Body of pancreas (tissue), 4 donors: ENCODE measurements at regions not wholly inside any gene's neighbourhood (a gene's known extent, or its start where the extent isn't known, plus 50 kb on each side); places are given as distances from the start of the nearest gene placed in this dataset.

Experiments used
- ATAC-seq: fragments of 150-250 bp; one replicate; pipeline ENCODE4 v1.9.1; 2016
- DNase-seq, 4 donors: peaks; one replicate each; pipeline ENCODE4 v3.0.0-alpha.2; 2019
- H3K27ac ChIP-seq, 4 donors: fragments of 200-600 bp; sonication (generic); 1 replicate in 3 of 4; 2 replicates in 1 of 4; pipeline versions ENCODE4 v1.5.1 to v1.6.1; 2016 to 2019; ENCODE audit warnings: mild to moderate bottlenecking in 1 of 4, mixed read lengths in 1 of 4, moderate library complexity in 1 of 4
- H3K27me3 ChIP-seq, 2 donors: fragments of 200-600 bp; sonication (generic); one replicate each; pipeline ENCODE4 v1.6.0; 2016; ENCODE audit warnings: mild to moderate bottlenecking in 1 of 2
- H3K36me3 ChIP-seq, 2 donors: fragments of 200-600 bp; sonication (generic); replicated peaks in 1 of 2; 2 replicates each; pipeline ENCODE4 v1.5.1; 2016; ENCODE audit warnings: low read depth in 2 of 2; ENCODE audit not compliant: insufficient read depth in 1 of 2
- H3K4me1 ChIP-seq: fragments of 200-600 bp; sonication (generic); one replicate; pipeline ENCODE4 v1.6.0; 2016
- H3K4me3 ChIP-seq, 2 donors: fragments of 200-600 bp; sonication (generic); 1 replicate in 1 of 2; 2 replicates in 1 of 2; pipeline ENCODE4 v1.5.1; 2016 to 2019
- H3K9me3 ChIP-seq, 3 donors: fragments of 200-600 bp; sonication (generic); 1 replicate in 2 of 3; 2 replicates in 1 of 3; pipeline ENCODE4 v1.5.1; 2016
- CTCF ChIP-seq, 7 experiments: fragments of 450-650 bp in 4 of 7; fragments of 200-600 bp in 3 of 7; sonication (generic) in 3 of 7; IDR thresholded peaks; one replicate each; pipeline ENCODE4 v1.5.1; 2016 to 2019; ENCODE audit warnings: antibody characterized with exemption in 7 of 7
- POLR2A ChIP-seq, 3 donors: fragments of 450-650 bp; IDR thresholded peaks; one replicate each; pipeline ENCODE4 v1.6.1; 2016; ENCODE audit warnings: antibody characterized with exemption in 3 of 3, mild to moderate bottlenecking in 2 of 3
- WGBS, 2 donors: methylation state at CpG; one replicate each; pipeline ENCODE4 v1.1.5; 2017; 5-methylcytosine and 5-hydroxymethylcytosine counted together
- intact Hi-C: fragments of 100-400 bp; cut with DNase I; formaldehyde crosslinking; loops from one replicate; pipeline ENCODE4 v1.15.1; 2023

- 87 to 90% methylated on average over 5 of the region's 5 CpGs for WGBS, 2 donors
- TF ChIP-seq POLR2A (IDR thresholded peaks at IDR 0.05) = no peak
- TF ChIP-seq CTCF (IDR thresholded peaks at IDR 0.05) = no peak
- intact Hi-C loops = no loop called here
Observed at GRCh38 chr5:124929000-124929399, 182.6 kb upstream of the ZNF608 start.

GRCh38 chr5:124932791-124933600 is 186.6 kb upstream of the ZNF608 start:
- no peaks in the 10 kb centered on the region for H3K9me3 ChIP-seq
- 22 to 26% methylated on average over 4 of the region's 4 CpGs for WGBS, 2 donors
- DNase-seq (peak; percentile 65 to 86 (median 72)), ATAC-seq (peak; percentile 89)
- intact Hi-C loops = no loop called here
- H3K4me3 ChIP-seq = no peak overlapping the region
- peak overlapping the region; percentile 42 to 76 (median 56) for H3K27ac ChIP-seq
- no peaks in the 10 kb centered on the region for H3K27me3 ChIP-seq
- TF ChIP-seq CTCF (IDR thresholded peaks at IDR 0.05) = peak in 1 of 7 experiments; percentile 15
- TF ChIP-seq POLR2A (IDR thresholded peaks at IDR 0.05) = no peak
- no peaks in the 10 kb centered on the region for H3K36me3 ChIP-seq
- peaks cover 14% of the 10 kb centered on the region for H3K4me1 ChIP-seq

More at GRCh38 chr5:124929000-124929399, 182.6 kb upstream of the ZNF608 start:
- no peaks in the 10 kb centered on the region for H3K36me3 ChIP-seq
- H3K4me1 ChIP-seq = peaks cover 14% of the 10 kb centered on the region
- H3K27ac ChIP-seq = no peak overlapping the region
- H3K27me3 ChIP-seq = no peaks in the 10 kb centered on the region
- no peaks in the 10 kb centered on the region for H3K9me3 ChIP-seq
- DNase-seq = no peak
- ATAC-seq = no peak
- H3K4me3 ChIP-seq = no peak overlapping the region

GRCh38 chr5:124935065-124935464 is 188.6 kb upstream of the ZNF608 start:
- H3K9me3 ChIP-seq = no peaks in the 10 kb centered on the region
- H3K27me3 ChIP-seq = no peaks in the 10 kb centered on the region
- DNase-seq (no peak), ATAC-seq (no peak)
- H3K4me1 ChIP-seq = peaks cover 14% of the 10 kb centered on the region
- no peaks in the 10 kb centered on the region for H3K36me3 ChIP-seq
- H3K4me3 ChIP-seq = no peak overlapping the region
- intact Hi-C loops = no loop called here
- H3K27ac ChIP-seq = no peak overlapping the region
- 85 to 87% methylated on average over 4 of the region's 4 CpGs for WGBS, 2 donors
- TF ChIP-seq POLR2A (IDR thresholded peaks at IDR 0.05) = no peak
- TF ChIP-seq CTCF (IDR thresholded peaks at IDR 0.05) = no peak

GRCh38 chr5:124936626-124936933 is 190.1 kb upstream of the ZNF608 start:
- 74% methylated on average over 4 of the region's 4 CpGs for WGBS, 2 donors
- Histone ChIP-seq H3K4me3 (no peak overlapping the region), H3K27ac (no peak overlapping the region), H3K36me3 (no peaks in the 10 kb centered on the region), H3K4me1 (peaks cover 14% of the 10 kb centered on the region), H3K9me3 (no peaks in the 10 kb centered on the region), H3K27me3 (no peaks in the 10 kb centered on the region)
- intact Hi-C loops = no loop called here
- ATAC-seq (no peak), DNase-seq (no peak)
- TF ChIP-seq CTCF (IDR thresholded peaks at IDR 0.05) = no peak
- TF ChIP-seq POLR2A (IDR thresholded peaks at IDR 0.05) = no peak
